Cardiac fibroblast (primary cell): ENCODE measurements at regions not wholly inside any gene's neighbourhood (a gene's known extent, or its start where the extent isn't known, plus 50 kb on each side); places are given as distances from the start of the nearest gene placed in this dataset.

Experiments
- DNase-seq, 2 donors: peaks; one replicate each; pipeline versions ENCODE4 v3.0.0 to v3.0.0-alpha.2; 2010; ENCODE audit warnings: low read depth in 2 of 2
- H3K4me3 ChIP-seq, 2 donors: replicated peaks in 1 of 2; 1 replicate in 1 of 2; 2 replicates in 1 of 2; pipeline ENCODE4 v1.5.1; 2011; ENCODE audit warnings: low read depth in 2 of 2, low read length in 2 of 2, mild to moderate bottlenecking in 2 of 2, moderate library complexity in 1 of 2
- TF ChIP-seq, protein P1 (sequence below): IDR thresholded peaks from one replicate; pipeline ENCODE4 v1.5.1; 2011; ENCODE audit warnings: low read depth, mild to moderate bottlenecking, low read length, inconsistent platforms

DNA sequence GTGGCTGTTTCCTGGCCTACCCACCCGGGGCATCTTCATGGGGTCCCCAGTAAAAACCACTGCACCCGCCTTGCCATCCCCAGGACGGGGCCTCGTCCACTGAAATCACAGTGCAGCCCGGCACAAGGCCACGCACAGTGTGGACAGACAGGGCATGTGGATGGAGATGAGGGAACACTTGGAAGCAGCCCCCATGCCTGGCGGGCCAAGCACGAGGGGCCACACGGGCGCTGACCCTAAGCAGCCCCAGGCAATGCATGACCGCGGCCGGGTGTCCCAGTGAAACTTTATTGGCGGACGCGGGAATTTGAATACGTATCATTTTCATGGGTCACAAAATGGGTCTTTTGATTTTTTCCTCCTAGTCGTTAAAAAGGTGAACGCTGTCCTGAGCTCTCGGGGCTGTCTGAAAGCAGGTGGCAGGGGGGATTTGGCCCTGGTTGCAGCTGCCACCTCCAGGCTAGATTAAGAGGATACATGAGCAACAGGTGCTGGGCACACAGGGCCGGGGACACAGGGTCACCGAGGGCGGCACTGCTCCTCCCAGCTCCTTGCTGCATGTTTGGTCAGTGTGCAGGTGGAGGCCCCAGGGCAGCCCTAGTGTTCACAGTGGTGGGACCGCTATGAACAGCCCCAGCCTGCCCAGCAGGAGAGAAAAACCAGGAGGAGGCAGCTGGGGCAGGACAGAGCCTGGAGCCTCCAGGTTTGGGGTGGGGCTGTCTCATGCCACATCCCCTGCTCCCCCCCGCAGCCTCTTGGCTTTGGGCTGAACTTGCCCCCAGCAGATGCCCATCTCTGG is 74.9 kb upstream of the SLCO4A1 start:
- TF ChIP-seq, protein P1, sequence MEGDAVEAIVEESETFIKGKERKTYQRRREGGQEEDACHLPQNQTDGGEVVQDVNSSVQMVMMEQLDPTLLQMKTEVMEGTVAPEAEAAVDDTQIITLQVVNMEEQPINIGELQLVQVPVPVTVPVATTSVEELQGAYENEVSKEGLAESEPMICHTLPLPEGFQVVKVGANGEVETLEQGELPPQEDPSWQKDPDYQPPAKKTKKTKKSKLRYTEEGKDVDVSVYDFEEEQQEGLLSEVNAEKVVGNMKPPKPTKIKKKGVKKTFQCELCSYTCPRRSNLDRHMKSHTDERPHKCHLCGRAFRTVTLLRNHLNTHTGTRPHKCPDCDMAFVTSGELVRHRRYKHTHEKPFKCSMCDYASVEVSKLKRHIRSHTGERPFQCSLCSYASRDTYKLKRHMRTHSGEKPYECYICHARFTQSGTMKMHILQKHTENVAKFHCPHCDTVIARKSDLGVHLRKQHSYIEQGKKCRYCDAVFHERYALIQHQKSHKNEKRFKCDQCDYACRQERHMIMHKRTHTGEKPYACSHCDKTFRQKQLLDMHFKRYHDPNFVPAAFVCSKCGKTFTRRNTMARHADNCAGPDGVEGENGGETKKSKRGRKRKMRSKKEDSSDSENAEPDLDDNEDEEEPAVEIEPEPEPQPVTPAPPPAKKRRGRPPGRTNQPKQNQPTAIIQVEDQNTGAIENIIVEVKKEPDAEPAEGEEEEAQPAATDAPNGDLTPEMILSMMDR, result no peak
- DNase-seq, result no peak
- H3K4me3 ChIP-seq, result no peak overlapping the region

DNA sequence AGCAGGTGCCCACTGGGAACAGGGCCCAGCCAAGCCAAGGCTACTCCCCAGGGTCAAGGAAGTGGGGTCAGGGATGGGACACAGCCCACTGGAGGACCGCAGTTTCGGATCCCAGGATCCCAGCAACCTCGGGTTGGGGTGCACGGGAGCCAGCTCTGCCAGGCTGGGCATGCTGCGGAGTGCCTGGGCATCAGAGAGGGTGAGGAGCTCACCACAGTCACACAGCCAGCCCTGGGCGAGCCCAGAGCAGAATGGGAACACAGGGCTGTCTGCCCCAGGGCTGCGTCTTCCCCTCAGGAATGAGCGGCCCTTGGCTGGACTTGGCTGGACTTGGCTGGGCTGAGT is 74.3 kb upstream of the SLCO4A1 start:
- TF ChIP-seq, protein P1, result no peak
- no peak for DNase-seq
- H3K4me3 ChIP-seq, result no peak overlapping the region

DNA sequence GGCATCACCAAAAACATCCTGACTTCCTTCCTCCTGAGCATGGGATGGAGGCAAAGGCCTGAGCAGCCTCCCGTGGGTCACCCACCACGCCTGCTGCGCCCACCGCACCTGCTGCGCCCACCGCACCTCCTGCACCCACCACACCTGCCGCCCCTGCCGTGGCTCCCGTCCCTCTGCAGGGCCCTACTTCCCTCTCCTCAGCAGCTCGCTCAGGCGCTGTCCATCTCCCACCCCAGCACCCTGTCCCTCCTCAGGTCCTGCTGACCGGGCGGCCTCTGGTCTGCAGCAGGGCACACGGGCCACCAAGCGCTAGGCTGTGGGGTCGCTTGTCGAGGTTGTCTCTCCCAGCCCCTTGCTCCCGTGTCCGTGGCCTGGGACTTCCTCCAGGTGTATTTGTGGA is 72.7 kb upstream of the SLCO4A1 start:
- H3K4me3 ChIP-seq, result no peak overlapping the region
- DNase-seq, result no peak
- TF ChIP-seq, protein P1, result no peak

DNA sequence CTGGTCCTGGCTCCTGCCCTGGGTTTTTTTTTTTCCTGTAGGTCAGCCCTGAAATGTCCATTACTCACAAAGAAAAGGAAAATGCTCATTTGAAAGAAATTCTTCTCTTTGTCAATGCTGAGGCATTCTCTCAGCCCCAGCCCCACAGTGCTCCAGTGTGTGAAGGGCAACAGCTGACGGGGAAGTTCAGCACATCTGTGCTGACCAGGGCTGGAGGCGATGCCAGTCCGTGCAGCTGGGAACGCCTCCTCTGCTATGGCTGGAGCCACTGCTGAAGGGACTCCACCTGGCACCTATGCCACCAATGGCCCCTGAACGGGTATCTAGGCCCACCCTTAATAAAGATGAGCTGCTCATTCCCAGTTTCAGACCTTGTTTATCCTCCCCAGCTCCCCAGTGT is 71.9 kb upstream of the SLCO4A1 start:
- no peak overlapping the region for H3K4me3 ChIP-seq
- TF ChIP-seq, protein P1, result no peak
- no peak for DNase-seq

DNA sequence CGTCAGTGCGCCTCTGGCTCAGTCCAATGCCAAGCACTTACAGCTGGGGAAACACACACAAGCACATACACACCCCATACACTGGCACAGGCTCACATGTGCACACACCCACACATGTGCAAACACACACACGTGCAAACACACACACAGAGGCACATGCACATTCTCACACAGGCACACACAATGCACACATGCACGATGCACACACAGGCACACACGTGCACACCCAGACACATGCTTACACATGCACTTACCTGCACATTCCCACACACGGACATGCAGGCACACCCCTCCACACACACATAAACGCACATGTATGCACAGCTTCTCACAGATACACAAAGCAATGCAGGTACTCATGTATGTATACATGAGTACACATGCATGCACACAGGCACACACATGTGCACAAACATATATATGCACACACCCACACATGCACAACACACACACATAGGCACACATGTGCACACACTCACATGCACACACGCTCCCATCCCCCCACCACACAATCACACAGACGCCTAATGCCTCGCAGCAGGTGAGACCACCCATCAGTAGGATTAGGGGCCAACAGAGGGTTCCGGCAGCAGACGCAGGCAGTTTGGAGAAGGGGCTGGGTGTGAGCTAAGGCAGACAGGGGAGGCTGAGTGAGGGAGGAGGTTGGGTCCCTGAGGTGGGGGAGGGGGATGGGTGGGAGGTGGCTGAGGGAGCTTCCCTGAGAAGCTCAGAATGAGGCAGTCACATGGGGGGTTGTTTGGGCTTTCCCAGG is 71.2 kb upstream of the SLCO4A1 start:
- H3K4me3 ChIP-seq, result no peak overlapping the region
- no peak for DNase-seq
- TF ChIP-seq, protein P1, result no peak

DNA sequence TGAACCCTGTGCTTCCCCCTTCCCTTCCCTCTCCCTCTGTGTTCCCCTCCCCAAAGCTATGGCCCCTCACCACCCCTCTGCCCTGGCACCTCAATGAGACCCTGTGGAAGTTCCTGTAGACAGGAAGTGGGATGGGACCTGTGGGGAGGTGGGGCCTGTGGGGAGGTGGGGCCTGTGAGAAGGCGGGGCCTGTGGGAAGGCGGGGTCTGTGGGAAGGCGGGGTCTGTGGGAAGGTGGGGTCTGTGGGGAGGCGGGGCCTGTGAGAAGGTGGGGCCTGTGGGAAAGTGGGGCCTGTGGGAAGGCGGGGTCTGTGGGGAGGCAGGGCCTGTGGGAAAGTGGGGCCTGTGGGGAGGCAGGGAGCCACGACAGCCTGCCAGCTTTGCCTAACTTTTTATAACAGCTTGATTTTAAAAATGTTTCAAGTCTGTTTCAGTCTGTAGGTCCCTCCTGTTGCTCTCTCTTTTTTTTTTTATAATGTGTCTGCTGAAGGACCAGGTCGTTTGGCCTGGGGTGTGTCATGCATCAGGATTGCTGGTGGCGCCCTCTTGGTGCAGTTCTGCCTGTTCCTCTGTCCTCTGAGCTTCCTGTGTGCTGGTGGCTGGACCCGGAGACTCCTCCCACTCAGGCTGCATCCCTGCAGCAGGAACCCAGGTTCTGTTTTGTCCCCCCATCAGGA is 70.5 kb upstream of the SLCO4A1 start:
- no peak overlapping the region for H3K4me3 ChIP-seq
- no peak for DNase-seq
- TF ChIP-seq, protein P1, result no peak
